Cardiac fibroblast (primary cell): ENCODE measurements at regions not wholly inside any gene's neighbourhood (a gene's known extent, or its start where the extent isn't known, plus 50 kb on each side); places are given as distances from the start of the nearest gene placed in this dataset.
"Not testable (repeated sequence)": the region's sequence is repeated elsewhere in the genome, so short reads cannot be mapped to it uniquely, and the experiment has no call there.

ENCODE experiments used
- DNase-seq, 2 donors: peaks; one replicate each; pipeline versions ENCODE4 v3.0.0 to v3.0.0-alpha.2; 2010; ENCODE audit warnings: low read depth in 2 of 2
- H3K4me3 ChIP-seq, 2 donors: replicated peaks in 1 of 2; 1 replicate in 1 of 2; 2 replicates in 1 of 2; pipeline ENCODE4 v1.5.1; 2011; ENCODE audit warnings: low read depth in 2 of 2, low read length in 2 of 2, mild to moderate bottlenecking in 2 of 2, moderate library complexity in 1 of 2
- CTCF ChIP-seq: IDR thresholded peaks from one replicate; pipeline ENCODE4 v1.5.1; 2011; ENCODE audit warnings: low read depth, mild to moderate bottlenecking, low read length, inconsistent platforms

GRCh38 chr7:53111031-53111430, 75.6 kb downstream of the POM121L12 start:
- DNase-seq: peak; percentile 2 to 26
- no peak for TF ChIP-seq CTCF
- no peak overlapping the region for H3K4me3 ChIP-seq

GRCh38 chr7:53113424-53113823, 78.0 kb downstream of the POM121L12 start:
- H3K4me3 ChIP-seq: no peak overlapping the region
- TF ChIP-seq CTCF: no peak
- DNase-seq: no peak

GRCh38 chr7:53119514-53119941, 84.1 kb downstream of the POM121L12 start:
- no peak overlapping the region for H3K4me3 ChIP-seq
- TF ChIP-seq CTCF: no peak
- DNase-seq: no peak

- TF ChIP-seq CTCF: no peak
- DNase-seq: no peak
- H3K4me3 ChIP-seq: no peak overlapping the region
These were observed 85.9 kb downstream of the POM121L12 start for GRCh38 chr7:53121374-53121773.

GRCh38 chr7:53131697-53132096, 96.3 kb downstream of the POM121L12 start:
- no peak for DNase-seq
- no peak for TF ChIP-seq CTCF

GRCh38 chr7:53151496-53151895, 116.1 kb downstream of the POM121L12 start:
- TF ChIP-seq CTCF: no peak
- no peak overlapping the region for H3K4me3 ChIP-seq
- DNase-seq: no peak

More at GRCh38 chr7:53131697-53132096, 96.3 kb downstream of the POM121L12 start:
- H3K4me3 ChIP-seq: no peak overlapping the region

- not testable (repeated sequence) for H3K4me3 ChIP-seq, DNase-seq
These were observed 151.8 kb downstream of the POM121L12 start for GRCh38 chr7:53187184-53187583.
